Immature natural killer cell (primary cell): ENCODE measurements at regions not wholly inside any gene's neighbourhood (a gene's known extent, or its start where the extent isn't known, plus 50 kb on each side); places are given as distances from the start of the nearest gene placed in this dataset.

Experiments
- DNase-seq, 3 donors: peaks; one replicate each; pipeline ENCODE4 v3.0.0; 2022; ENCODE audit warnings: mixed read lengths in 1 of 3
- H3K27ac Mint-ChIP-seq, 6 donors: one replicate each; pipeline ENCODE4 v1.8.0; 2020; ENCODE audit warnings: mixed read lengths in 6 of 6, mild to moderate bottlenecking in 5 of 6, inconsistent platforms in 4 of 6, moderate library complexity in 3 of 6
- H3K27me3 Mint-ChIP-seq, 3 donors: one replicate each; pipeline ENCODE4 v1.8.0; 2020 to 2021; ENCODE audit warnings: low read depth in 3 of 3, mild to moderate bottlenecking in 3 of 3, mixed read lengths in 3 of 3, moderate library complexity in 3 of 3, inconsistent platforms in 1 of 3
- H3K36me3 Mint-ChIP-seq, 3 donors: one replicate each; pipeline ENCODE4 v1.8.0; 2020; ENCODE audit warnings: mixed read lengths in 3 of 3, inconsistent platforms in 2 of 3, mild to moderate bottlenecking in 2 of 3
- H3K4me1 Mint-ChIP-seq, 2 donors: one replicate each; pipeline ENCODE4 v1.8.0; 2020; ENCODE audit warnings: inconsistent platforms in 2 of 2, mild to moderate bottlenecking in 2 of 2, mixed read lengths in 2 of 2, moderate library complexity in 1 of 2
- H3K4me3 Mint-ChIP-seq, 5 donors: one replicate each; pipeline ENCODE4 v1.8.0; 2020; ENCODE audit warnings: mild to moderate bottlenecking in 5 of 5, mixed read lengths in 5 of 5, inconsistent platforms in 3 of 5, moderate library complexity in 3 of 5
- H3K9me3 Mint-ChIP-seq, 6 donors: one replicate each; pipeline ENCODE4 v1.8.0; 2020; ENCODE audit warnings: mild to moderate bottlenecking in 6 of 6, mixed read lengths in 6 of 6, inconsistent platforms in 4 of 6, moderate library complexity in 3 of 6

GRCh38 chr5:146940295-146940694 is 61.7 kb upstream of the PPP2R2B start:
- Mint-ChIP-seq H3K36me3 (no peaks in the 10 kb centered on the region), H3K4me1 (no peaks in the 10 kb centered on the region), H3K27ac (no peak overlapping the region), H3K27me3 (peaks cover 0 to 4% (median 4%) of the 10 kb centered on the region in 3 donors), H3K4me3 (no peak overlapping the region), H3K9me3 (no peaks in the 10 kb centered on the region)
- DNase-seq = no peak

GRCh38 chr5:146944019-146944418 is 65.5 kb upstream of the PPP2R2B start:
- H3K9me3 Mint-ChIP-seq = no peaks in the 10 kb centered on the region
- no peak overlapping the region for H3K27ac Mint-ChIP-seq
- no peaks in the 10 kb centered on the region for H3K36me3 Mint-ChIP-seq
- DNase-seq = no peak
- H3K4me3 Mint-ChIP-seq = no peak overlapping the region
- H3K4me1 Mint-ChIP-seq = peaks cover 16 to 23% of the 10 kb centered on the region in 2 donors
- peaks cover 0 to 2% (median 0%) of the 10 kb centered on the region in 3 donors for H3K27me3 Mint-ChIP-seq

- no peak for DNase-seq
- Mint-ChIP-seq H3K27ac (no peak overlapping the region), H3K4me3 (no peak overlapping the region), H3K4me1 (peaks cover 16 to 23% of the 10 kb centered on the region in 2 donors), H3K36me3 (no peaks in the 10 kb centered on the region), H3K9me3 (no peaks in the 10 kb centered on the region), H3K27me3 (peaks cover 0 to 2% (median 0%) of the 10 kb centered on the region in 3 donors)
Measured at GRCh38 chr5:146944764-146945616, 66.4 kb upstream of the PPP2R2B start.

GRCh38 chr5:146945617-146946084 is 67.1 kb upstream of the PPP2R2B start:
- Mint-ChIP-seq H3K36me3 (no peaks in the 10 kb centered on the region), H3K27me3 (peaks cover 0 to 2% (median 0%) of the 10 kb centered on the region in 3 donors), H3K9me3 (no peaks in the 10 kb centered on the region), H3K4me3 (no peak overlapping the region), H3K4me1 (peaks cover 16 to 23% of the 10 kb centered on the region in 2 donors), H3K27ac (no peak overlapping the region)
- no peak for DNase-seq

- H3K4me3 Mint-ChIP-seq = peak overlapping the region in 3 of 5 donors; percentile 27 to 47 (median 37)
Measured at GRCh38 chr5:146947181-146947941, 68.8 kb upstream of the PPP2R2B start.

GRCh38 chr5:146948666-146949065 is 70.1 kb upstream of the PPP2R2B start:
- no peaks in the 10 kb centered on the region for H3K36me3 Mint-ChIP-seq
- DNase-seq = no peak
- no peak overlapping the region for H3K4me3 Mint-ChIP-seq
- H3K27ac Mint-ChIP-seq = no peak overlapping the region
- H3K4me1 Mint-ChIP-seq = peaks cover 16 to 23% of the 10 kb centered on the region in 2 donors
- H3K9me3 Mint-ChIP-seq = peaks cover 0 to 1% (median 0%) of the 10 kb centered on the region in 6 donors
- H3K27me3 Mint-ChIP-seq = peaks cover 1 to 3% (median 2%) of the 10 kb centered on the region in 3 donors

More at GRCh38 chr5:146947181-146947941, 68.8 kb upstream of the PPP2R2B start:
- H3K9me3 Mint-ChIP-seq = no peaks in the 10 kb centered on the region
- peaks cover 0 to 3% (median 2%) of the 10 kb centered on the region in 3 donors for H3K27me3 Mint-ChIP-seq
- H3K27ac Mint-ChIP-seq = peak overlapping the region in 2 of 6 donors; percentile 18 to 33
- peak; percentile 8 to 32 (median 27) for DNase-seq
- H3K4me1 Mint-ChIP-seq = peaks cover 16 to 23% of the 10 kb centered on the region in 2 donors
- no peaks in the 10 kb centered on the region for H3K36me3 Mint-ChIP-seq

GRCh38 chr5:146952168-146952567 is 73.6 kb upstream of the PPP2R2B start:
- H3K36me3 Mint-ChIP-seq = no peaks in the 10 kb centered on the region
- DNase-seq = no peak
- peaks cover 2 to 3% (median 3%) of the 10 kb centered on the region in 3 donors for H3K27me3 Mint-ChIP-seq
- H3K27ac Mint-ChIP-seq = no peak overlapping the region
- H3K4me3 Mint-ChIP-seq = no peak overlapping the region
- peaks cover 0 to 1% (median 0%) of the 10 kb centered on the region in 6 donors for H3K9me3 Mint-ChIP-seq
- H3K4me1 Mint-ChIP-seq = peaks cover 10 to 13% of the 10 kb centered on the region in 2 donors

- Mint-ChIP-seq H3K27me3 (peaks cover 5% of the 10 kb centered on the region in 3 donors), H3K9me3 (peaks cover 0 to 1% (median 0%) of the 10 kb centered on the region in 6 donors), H3K4me3 (no peak overlapping the region), H3K27ac (no peak overlapping the region), H3K36me3 (no peaks in the 10 kb centered on the region), H3K4me1 (no peaks in the 10 kb centered on the region)
- no peak for DNase-seq
Measured at GRCh38 chr5:146956217-146956616, 77.7 kb upstream of the PPP2R2B start.

- no peaks in the 10 kb centered on the region for H3K36me3 Mint-ChIP-seq
- no peak overlapping the region for H3K4me3 Mint-ChIP-seq
- H3K4me1 Mint-ChIP-seq = no peaks in the 10 kb centered on the region
- H3K9me3 Mint-ChIP-seq = no peaks in the 10 kb centered on the region
- peaks cover 2 to 5% (median 5%) of the 10 kb centered on the region in 3 donors for H3K27me3 Mint-ChIP-seq
- H3K27ac Mint-ChIP-seq = no peak overlapping the region
- DNase-seq = no peak
Measured at GRCh38 chr5:146959360-146959759, 80.8 kb upstream of the PPP2R2B start.

GRCh38 chr5:146962801-146963355 is 84.3 kb upstream of the PPP2R2B start:
- Mint-ChIP-seq H3K36me3 (no peaks in the 10 kb centered on the region), H3K4me1 (peaks cover 0 to 2% of the 10 kb centered on the region in 2 donors), H3K9me3 (no peaks in the 10 kb centered on the region), H3K27ac (no peak overlapping the region), H3K27me3 (peaks cover 2 to 3% (median 3%) of the 10 kb centered on the region in 3 donors), H3K4me3 (no peak overlapping the region)
- no peak for DNase-seq

- H3K27ac Mint-ChIP-seq = no peak overlapping the region
- DNase-seq = peak; percentile 62 to 73 (median 71)
- H3K9me3 Mint-ChIP-seq = no peaks in the 10 kb centered on the region
- peaks cover 0 to 6% (median 1%) of the 10 kb centered on the region in 3 donors for H3K27me3 Mint-ChIP-seq
- H3K4me3 Mint-ChIP-seq = no peak overlapping the region
- peaks cover 0 to 2% of the 10 kb centered on the region in 2 donors for H3K4me1 Mint-ChIP-seq
- no peaks in the 10 kb centered on the region for H3K36me3 Mint-ChIP-seq
Measured at GRCh38 chr5:146965761-146966659, 87.5 kb upstream of the PPP2R2B start.

GRCh38 chr5:146967646-146968045 is 89.1 kb upstream of the PPP2R2B start:
- peaks cover 0 to 6% (median 0%) of the 10 kb centered on the region in 3 donors for H3K27me3 Mint-ChIP-seq
- no peaks in the 10 kb centered on the region for H3K9me3 Mint-ChIP-seq
- no peaks in the 10 kb centered on the region for H3K36me3 Mint-ChIP-seq
- H3K27ac Mint-ChIP-seq = no peak overlapping the region
- peaks cover 0 to 2% of the 10 kb centered on the region in 2 donors for H3K4me1 Mint-ChIP-seq
- DNase-seq = no peak
- H3K4me3 Mint-ChIP-seq = no peak overlapping the region

- peaks cover 0 to 6% (median 0%) of the 10 kb centered on the region in 3 donors for H3K27me3 Mint-ChIP-seq
- H3K4me3 Mint-ChIP-seq = no peak overlapping the region
- no peak overlapping the region for H3K27ac Mint-ChIP-seq
- no peaks in the 10 kb centered on the region for H3K4me1 Mint-ChIP-seq
- DNase-seq = no peak
- H3K9me3 Mint-ChIP-seq = no peaks in the 10 kb centered on the region
- no peaks in the 10 kb centered on the region for H3K36me3 Mint-ChIP-seq
Measured at GRCh38 chr5:146971401-146971800, 92.8 kb upstream of the PPP2R2B start.
